COLO668 (cell line): ENCODE measurements at regions not wholly inside any gene's neighbourhood (a gene's known extent, or its start where the extent isn't known, plus 50 kb on each side); places are given as distances from the start of the nearest gene placed in this dataset.
A peak's percentile ranks its signal among the peaks of the same experiment; 100 is the strongest.

ENCODE experiments used
- DNase-seq: peaks from one replicate; lab custom pipeline; 2025; ENCODE audit not compliant: unreplicated experiment; lab: John Stamatoyannopoulos, UW

DNA sequence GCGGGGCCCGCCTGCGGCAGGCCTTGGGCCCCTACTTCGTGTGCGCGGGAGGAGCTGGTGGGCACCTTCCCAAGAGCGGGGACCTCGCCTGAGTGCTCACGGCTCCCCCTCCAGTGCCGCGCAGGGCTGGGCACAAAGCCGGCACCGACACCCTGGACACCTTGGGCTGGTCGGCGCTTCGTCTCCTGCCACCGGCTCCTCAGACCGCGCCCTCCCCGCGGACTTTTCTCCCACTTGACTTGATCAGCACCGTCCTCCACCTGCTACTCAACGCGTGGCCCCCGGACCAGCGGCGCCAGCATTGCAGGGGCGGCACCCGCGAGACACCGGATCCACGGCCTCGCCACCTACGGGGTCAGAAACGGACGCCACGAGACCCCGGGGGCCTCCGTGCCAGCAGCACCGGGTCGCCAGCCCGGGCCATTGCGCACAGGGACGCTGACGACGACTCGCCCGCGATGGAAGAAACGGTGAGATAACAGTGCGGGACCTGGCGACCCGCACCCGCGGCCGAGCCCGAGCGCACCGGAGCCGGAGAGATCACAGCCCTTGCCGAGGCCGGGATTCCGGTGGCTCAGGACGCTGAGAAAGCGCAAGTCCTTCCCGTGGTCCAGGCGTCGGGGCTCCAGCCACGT is 154.2 kb downstream of the DLL1 start:
- no peak for DNase-seq

DNA sequence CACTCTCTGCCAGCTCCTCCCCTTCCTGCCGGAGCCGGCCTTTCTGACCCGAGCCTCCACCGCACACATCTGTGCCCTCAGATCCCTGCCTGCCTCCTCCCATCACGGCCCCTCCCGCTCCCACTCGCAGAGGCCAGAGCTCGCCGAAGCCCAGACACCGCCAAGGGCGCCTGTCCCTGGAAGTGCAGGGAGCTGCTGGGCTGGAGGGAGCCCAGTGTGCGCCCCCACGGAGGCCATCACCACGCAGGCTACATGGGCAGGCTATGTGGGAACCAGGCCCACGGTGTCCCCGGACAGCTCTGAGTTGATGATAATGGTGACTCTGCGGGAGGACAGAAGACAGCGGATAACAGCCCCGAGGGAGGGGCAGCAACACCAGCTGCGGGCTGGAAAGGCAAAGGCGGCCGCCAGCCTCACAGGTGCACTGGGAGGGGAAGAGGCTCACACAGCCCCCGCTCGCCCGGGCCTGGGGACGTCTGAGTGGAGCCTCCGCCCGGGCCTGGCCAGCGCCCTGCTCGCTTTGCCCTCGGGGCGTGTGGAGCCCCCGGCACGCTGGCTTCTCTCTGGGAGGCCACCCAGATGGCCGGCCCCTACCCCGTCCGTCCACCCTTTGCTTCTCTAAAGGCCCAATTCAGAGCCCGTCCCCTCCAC is 154.9 kb downstream of the DLL1 start:
- no peak for DNase-seq

DNA sequence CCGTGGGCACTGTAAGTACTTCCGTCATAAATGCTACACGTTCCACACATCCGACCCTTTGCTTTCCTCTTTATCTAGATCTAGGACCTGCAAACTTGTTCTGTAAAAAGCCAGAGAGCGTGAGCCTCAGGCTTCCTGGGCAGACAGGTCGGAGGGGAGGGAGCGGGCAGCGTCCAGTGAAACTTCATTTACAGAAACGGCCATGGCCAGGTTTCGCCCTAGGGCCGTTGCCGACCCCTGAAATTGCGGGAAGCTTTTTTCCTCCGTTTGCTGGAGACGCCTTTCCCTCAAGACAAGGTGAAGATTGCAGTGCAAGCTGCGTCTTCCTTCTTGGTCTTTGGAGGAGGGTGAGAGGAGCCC is 155.4 kb downstream of the DLL1 start:
- no peak for DNase-seq

DNA sequence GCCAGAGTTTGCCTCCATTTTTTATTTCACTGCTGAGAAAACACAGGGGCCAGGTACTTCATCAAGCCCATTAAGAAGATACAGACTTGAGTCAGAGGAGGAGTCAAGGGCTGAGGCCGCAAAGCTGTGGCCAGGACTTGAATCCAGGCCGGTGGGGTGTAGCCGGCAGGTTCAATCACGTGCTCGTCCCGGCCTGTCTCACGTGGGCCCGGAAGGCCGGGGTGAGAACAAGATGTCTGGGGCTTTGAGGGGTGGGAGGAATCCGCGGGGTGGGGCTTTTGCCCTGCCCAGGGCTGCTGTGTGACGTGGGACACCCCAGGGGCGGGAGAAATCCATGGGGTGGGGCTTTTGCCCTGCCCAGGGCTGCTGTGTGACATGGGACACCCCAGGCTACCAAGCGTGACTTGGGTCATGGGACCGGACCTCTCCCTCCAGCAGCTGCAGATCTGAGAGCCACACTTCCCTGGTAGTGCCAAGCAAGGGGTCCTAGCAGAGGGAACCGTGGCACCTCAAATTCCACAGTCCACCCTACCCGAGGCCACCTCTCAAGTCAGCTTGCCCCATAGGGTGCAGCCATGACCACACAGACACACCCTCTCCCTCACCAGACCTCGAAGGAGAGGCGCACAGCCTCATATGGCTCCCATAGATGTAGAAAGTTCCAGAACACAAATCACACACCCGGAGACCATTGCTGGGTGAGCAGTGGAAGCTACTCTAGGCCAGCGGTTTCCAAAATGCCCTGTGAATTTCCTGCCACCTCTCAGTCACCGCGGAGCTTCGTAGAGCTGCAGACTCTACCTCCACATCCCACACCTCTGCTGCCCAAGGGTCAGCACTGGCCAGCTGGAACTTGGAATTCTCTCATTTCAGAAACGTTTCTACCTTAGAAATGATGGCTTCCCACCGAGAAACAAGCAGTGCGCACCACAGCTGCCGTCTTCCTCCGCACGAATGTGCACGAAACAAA is 156.1 kb downstream of the DLL1 start:
- no peak for DNase-seq

DNA sequence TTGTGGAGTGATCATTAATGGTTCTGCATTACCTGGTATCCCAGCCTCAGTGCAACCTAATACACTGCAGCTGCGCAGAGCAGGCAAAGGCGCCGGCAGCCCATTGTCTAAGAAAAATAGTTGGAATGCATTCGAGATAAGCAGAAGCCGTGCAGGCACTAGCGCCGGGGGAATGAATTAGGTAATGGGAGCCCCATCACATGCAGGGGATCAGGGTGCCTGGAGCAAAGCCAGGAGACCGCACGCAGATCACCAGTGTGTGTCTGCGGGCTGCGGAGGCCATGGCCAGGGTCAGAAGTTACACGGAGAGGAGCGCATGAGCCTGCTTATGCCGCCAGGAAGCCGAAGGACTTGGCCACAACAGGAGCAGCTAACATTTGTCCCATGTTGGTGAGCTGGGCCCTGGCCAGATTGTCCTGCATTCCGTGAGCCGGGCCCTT is 156.8 kb downstream of the DLL1 start:
- peak; percentile 81 for DNase-seq

DNA sequence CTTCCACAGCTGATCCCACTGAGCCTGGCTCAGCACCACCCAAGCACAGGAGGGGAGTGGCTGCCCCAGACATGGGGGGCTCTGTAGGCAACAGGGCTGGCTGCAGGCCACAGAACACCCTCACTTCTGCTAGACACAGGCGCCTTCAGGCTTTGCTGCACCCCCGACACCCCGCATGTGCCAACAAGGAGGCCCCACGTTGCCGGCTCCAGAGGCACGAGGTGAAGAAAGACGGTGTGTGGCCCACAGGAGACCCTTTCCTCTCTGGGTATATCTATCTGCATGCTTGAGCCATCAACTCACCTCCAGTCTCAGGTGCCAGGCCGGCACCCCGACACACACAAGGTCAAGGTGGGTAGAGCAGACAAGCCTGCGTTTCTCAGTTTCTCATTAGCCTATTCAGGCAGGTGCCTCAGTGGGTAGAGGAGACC is 158.3 kb downstream of the DLL1 start:
- no peak for DNase-seq

DNA sequence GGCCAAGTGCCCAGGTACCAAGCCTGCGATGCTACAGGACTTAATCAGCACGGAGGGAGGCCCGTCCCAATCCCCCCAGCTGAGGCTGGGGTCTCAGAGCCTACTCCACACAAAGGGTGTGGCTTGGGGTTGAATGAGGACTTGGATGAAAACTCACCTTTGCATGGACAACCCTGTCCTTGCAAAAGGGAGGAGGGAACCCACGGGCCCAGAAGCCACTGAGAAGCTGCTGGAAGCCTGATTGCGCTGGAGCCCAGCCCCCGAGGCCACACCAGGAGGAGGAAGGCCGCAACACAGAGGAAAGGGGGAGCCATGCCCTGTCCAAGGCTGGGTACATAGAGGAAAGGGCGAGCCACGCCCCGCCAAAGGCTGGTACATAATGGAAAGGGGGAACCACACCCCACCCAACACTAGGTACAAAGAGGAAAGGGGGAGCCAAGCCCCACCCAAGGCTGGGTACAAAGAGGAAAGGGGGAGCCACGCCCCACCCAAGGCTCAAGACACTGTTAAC is 158.8 kb downstream of the DLL1 start:
- no peak for DNase-seq

DNA sequence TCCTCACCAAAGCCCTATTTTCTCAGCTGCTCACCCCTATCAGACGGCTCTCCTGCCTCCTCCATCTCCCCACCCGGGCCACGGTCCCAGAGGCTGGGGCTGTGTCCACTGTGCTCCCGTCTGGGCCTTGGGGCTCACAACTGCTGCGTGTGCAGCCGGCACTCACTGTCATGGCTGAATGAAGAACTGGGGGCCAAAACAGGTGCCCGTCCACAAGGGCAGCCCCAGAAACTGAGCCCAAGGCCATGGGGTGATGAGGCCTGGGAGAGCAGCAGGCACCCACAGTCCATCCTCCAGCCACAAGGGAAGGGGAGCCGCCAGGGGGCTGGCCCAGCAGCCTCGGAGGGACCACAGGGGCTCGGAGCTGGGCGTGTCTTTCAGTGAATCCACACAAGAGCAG is 159.5 kb downstream of the DLL1 start:
- DNase-seq = no peak

DNA sequence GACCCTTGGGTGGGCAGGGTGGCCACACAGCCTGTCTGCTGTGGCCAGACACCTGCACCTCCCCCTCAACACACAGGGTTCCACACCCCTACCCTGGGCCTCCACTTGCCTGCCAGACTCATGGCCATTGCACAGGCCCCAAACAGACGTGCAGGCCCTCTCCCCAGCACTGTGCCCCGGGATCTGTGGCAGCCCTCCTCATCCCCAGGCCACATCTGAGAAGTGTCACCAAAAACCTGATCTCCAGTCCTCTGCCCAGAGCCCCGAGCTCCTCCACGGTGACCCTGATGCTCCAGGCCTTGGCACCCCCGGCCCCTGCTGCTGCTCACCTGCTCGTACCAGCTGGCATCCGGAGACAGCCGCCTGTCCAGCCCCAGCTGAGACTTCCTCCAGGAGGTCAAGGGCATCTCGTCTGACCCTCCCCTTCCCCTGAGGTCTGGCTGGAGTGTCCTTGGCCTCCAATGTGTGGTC is 160.1 kb downstream of the DLL1 start:
- DNase-seq = no peak

DNA sequence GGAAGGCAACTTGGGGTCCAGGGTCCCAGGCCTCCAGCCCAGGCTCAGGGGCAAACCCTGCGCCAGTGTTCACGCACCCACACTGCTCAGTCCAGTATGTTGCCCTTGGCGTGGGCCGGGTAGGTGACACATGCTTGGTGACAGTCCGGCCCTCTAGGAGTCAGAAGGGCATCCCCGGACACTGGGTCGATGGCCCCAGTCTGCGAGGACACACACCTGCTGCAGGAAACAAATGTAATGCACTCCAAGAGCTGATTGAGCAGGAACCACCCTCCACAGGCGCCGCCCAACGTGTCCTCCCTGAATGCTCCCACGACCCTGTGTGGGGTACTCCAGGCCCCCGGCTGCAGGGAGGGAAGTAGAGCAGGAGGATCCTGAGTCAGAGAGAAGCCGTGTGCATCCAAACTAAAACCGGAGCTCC is 160.7 kb downstream of the DLL1 start:
- peak; percentile 31 for DNase-seq

DNA sequence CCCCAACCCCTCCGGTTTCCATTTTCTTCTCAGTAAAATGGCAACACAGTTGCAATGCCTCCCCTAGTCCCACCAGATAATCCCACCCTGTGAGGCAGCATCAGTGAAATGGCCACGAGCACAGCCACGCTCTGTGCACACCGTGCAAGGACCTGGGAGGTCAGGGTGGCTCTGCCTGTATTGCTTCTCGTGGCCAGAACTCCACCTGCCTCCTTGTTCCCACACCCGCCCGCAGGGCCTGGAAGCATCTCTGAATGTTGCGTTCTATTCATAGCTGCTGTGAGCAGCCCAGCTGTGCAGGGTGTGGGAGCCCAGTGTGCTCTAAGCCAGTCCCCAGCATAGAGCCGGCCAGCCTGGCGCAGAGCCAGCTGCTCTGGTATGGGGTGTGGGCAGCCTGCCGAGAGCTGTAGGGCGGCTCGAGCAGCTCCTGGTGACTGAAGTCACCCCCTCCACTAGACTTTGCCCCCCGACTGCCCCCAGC is 161.1 kb downstream of the DLL1 start:
- DNase-seq = peak; percentile 93

DNA sequence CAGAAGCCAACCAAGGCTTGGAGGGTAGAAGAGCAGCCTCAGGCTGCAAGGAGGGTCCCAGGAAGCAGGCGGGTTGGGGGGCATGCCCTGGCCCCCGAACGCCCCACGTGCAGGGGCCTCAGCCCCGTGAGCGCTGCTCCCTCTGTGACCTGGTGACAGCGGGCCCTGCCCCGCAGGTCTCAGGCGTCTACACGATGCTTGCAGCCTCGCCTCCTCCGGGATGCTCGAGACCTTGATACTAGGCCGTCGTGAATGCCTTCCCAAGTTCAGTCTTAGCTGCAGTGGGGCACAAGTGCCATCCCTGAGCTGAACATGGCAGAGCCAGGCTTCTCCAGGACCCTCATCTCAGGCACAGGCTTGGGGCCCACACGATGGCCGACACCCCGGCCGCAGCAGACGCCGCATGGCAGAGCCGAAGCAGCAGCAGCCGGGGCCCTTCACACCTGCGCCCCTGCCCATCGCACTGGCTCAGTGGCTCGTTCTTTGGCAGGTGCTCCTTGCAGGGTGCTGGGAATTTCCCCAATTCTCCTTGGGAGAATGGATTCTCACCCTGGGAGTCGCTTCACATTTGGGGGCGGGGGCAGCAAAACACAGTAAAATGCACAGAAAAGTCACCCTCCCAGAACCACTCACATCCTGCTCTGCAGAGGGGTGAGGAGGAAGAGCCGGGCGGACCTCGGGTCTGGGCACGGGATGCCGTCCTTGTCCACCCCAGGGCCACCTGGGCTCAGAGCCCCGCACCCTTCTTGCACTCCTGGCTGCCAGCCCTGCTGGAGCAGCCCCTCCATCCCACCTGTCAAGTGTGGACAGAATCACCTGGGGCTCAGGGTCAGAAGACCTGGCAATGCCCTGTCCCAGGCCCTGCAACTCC is 161.8 kb downstream of the DLL1 start:
- no peak for DNase-seq

DNA sequence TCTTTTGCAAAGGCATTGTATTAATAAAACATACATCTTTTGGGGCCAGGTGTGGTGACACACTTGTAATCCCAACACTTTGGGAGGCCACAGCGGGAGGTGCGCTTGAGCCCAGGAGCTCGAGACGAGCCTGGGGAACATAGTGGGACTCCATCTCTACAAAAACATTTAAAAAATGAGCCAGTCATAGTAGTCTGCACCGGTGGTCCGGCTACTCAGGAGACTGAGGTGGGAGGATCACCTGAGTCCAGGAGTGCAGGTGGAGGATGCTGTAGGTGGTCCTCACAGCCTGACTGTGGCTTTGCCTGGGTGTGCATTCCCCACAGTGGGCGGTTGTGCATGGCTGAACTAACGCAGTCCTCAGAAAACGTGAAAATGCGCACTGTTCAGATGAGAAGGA is 162.5 kb downstream of the DLL1 start:
- DNase-seq = no peak

DNA sequence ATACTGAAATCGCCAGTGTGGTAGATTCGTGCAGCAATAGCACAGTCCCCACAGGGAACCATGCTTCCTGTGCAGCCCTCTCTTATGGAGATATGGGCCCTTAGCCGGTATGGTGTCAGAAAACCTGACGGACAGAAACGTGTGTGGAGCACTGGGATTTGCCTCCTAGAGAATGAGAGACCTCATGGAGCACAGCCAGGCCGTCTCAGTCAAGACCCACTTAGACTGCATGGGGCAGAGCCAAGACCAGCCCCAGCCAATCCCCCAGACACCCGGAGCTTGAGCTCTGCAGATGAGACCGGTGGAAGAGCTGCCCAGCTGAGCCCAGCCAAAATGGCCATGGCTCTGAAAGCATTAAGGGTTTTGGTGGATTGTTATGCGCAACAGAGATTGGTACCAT is 163.7 kb downstream of the DLL1 start:
- DNase-seq = no peak

DNA sequence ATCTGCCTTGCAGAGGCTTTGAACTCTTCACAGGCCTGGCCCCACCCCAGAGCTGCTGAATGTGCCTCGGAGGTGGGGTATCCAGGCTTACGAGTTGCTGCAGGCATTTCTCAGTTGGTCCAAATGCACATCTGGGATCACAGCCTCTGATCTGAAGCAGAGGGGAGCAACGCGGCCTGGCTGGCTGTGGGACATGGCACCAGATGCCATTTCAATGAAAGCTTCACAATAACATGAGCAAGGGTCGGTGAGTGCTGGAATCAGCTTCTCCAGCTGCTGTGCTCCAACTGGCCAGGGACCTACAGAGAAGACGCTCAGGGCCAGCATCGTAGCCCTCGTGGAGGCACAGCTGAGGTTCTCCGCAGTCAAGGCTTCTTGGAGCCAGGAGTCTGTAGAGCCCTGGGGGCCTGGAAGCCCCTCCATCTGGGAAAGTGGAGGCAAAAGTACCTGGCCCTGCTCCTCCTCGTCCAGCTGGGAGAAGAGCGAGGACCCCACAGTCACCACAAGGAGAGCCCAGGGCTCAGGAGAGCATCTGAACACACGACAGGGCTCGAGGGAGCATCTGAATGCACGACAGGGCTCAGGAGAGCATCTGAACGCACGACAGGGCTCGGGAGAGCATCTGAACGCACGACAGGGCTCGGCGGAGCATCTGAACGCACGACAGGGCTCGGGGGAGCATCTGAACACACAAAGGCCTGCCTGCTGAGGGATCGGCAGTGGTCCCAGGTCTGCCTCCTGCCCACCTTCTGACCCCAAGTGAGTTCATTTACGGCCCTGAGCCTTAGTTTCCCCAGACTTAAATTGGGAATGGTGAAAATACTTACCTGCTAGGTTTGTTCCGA is 165.2 kb downstream of the DLL1 start:
- no peak for DNase-seq

DNA sequence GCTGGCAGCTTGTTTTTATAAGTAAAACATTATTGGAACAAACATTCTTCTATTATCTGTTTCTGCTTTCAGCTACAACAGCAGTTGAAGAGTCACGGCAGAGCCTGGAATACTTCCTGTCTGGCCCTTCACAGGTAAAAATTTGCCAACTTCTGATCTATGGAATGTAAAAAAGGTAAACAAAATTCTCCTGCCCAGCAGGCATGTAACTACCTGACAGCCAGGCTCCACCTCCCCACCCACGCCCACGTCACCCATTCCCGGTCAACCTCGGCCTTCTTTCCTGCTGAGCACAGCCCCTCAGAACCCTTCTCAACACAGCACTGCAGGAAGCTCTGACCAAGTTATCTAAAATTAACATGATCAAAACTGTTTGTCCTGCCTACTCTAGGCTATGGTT is 166.0 kb downstream of the DLL1 start:
- DNase-seq = peak; percentile 12

DNA sequence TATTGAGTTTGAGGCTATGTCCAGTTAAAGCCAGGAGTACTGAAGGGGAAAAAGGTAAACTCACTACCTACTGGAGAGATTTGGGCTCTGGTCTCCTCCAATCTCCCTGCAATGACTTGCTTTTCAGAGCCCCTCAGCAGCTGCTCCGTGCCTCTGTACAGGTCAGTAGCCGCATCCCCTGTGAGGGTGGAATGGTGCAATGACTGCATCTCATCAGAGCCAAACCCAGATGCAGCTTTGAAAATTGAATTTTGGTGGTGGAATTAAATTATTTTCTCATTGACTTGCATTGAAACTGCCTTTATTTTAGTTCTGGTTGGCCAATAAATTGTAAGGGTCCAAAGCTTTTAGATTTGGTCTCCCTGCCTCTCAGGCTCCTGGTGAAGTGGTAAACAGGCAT is 166.7 kb downstream of the DLL1 start:
- no peak for DNase-seq

DNA sequence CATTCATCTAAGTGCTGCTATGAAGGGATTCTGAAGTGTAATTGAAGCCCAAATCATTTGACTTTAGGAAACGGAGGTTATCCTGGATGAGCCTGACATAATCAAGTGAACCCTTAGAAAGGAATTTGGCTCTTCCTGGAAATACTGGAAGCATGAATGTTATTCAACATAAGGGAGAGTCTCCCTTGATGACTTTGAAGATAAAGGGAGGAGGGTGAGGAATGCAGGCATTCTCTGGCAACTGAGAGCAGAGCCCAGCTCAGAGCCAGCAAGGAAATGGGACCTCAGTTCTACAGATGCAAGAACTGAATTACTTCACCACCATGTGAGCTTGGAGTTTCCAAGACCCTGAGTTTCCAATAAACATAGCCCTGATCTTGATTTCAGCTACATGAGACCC is 168.2 kb downstream of the DLL1 start:
- no peak for DNase-seq

DNA sequence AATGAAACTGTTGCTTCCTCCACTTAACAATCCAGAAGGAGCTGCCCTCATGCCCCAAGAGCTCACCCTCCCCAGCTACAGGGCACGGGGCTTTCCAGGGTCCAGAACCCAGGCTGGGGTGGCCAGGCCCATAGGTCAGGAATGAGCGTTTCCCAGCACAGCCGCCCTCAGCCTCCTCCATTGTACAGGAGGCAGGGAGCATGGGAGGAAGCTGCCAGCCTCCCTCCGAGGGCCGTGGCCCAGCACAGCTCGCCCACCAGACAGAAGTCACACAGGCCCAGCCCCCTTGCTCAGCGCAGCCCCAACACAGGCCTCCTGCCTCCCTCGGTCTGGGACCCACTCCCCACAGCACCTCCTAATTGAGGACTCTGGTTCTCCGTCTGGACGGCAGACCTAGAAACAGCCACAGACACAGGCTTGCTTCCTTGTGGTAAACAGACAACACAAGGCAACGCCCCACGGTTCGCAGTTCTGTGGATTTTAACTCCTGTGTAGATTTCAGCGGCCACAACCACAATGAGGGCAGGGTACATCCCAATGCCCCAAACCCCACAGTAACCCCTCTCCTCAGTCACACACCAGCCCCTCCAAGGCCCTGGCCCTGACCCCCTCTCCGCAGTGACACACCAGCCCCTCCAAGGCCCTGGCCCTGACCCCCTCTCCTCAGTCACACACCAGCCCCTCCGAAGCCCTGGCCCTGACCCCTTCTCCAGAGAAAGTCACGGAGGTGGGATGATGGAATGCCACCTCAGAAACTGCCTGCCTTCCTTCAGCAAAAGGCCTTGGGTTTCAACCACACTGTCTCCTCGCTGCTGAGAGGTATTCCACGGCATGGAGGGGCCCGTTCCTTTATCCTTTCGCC is 173.5 kb downstream of the DLL1 start:
- no peak for DNase-seq
